Kasumi-1 (cell line): ENCODE measurements at regions not wholly inside any gene's neighbourhood (a gene's known extent, or its start where the extent isn't known, plus 50 kb on each side); places are given as distances from the start of the nearest gene placed in this dataset.
"Not testable (repeated sequence)": the region's sequence is repeated elsewhere in the genome, so short reads cannot be mapped to it uniquely, and the experiment has no call there.

ENCODE experiments used
- DNase-seq, 2 experiments: peaks; one replicate each; lab custom pipeline; 2025; lab: John Stamatoyannopoulos, UW

- DNase-seq: no peak
These were observed 179.7 kb upstream of the MALRD1 start for GRCh38 chr10:18868919-18869318.

DNA sequence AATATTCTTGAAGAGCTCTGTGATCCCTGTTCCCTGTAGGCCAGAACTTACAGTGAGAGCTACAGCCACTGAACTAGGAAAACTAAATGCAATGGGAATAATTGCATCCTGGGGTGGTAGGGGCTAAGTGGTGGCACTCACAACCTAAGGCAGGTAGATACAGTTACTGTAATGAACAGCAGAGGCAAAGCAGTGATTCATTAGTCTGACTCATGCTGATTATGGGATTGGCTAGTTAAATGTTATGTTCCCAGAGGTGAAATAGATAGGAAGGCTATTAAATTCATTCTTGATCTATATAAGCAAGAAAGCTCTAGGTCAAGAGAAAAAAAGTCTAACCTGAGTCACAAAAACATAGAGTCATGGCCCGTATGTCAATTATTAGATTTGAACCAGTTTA lies 173.1 kb upstream of the MALRD1 start:
- DNase-seq: no peak

DNA sequence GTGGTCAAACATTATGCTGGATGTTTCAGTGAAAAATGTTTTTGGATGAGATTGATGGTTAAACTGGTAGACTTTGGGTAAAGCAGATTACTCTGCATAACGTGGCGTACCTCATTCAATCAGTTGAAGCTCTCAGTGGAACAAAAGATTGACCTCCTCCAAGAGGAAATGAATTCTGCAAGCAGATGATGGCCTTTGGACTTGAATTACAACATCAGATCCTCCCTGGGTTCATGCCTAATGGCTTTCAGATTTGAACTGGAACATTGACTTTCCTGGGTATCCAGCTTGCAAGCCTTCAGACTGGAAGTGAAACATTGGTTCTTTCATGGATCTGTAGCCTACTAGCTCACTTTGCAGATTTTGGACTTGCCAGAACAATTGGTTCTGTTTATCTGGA lies 169.3 kb upstream of the MALRD1 start:
- DNase-seq: no peak

DNA sequence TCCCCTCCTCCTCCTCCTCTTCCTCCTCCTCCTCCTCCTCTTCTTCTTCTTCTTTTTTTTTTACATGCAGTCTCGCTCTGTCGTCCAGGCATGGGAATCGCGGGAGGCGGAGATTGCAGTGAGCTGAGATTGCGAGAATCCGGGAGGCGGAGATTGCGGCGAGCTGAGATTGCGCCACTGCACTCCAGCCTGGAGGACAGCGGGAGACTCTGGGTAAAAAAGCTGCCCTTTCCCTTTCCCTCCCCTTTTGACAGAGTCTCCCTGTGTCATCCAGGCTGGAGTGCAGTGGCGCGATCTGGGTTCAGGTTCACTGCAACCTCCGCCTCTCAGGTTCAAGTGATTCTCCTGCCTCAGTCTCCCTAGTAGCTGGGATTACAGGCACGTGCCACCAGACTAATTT lies 168.1 kb upstream of the MALRD1 start:
- DNase-seq: no peak

DNA sequence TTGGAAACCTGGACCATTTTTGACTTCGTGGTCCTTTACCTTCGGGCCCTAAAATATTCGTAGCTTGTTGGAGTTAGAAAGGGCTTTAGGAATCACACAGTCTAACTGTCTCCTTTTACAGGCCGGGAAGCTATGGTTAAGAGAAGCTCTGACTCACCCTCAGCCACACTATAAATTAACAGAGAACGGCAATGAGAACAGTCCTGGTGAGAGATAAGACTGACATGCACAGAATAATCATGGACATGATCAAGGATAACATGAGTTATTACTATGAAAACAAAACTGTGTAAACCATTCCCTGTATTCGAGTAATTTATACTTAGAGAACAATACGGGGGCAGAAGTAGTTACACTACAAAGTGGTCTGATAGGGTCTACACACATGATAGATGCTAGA lies 162.5 kb upstream of the MALRD1 start:
- DNase-seq: no peak

- no peak for DNase-seq
These were observed 142.0 kb upstream of the MALRD1 start for GRCh38 chr10:18906636-18907035.

GRCh38 chr10:18917431-18917830 lies 131.2 kb upstream of the MALRD1 start:
- not testable (repeated sequence) for DNase-seq

- DNase-seq: no peak
These were observed 130.1 kb upstream of the MALRD1 start for GRCh38 chr10:18918532-18918931.

DNA sequence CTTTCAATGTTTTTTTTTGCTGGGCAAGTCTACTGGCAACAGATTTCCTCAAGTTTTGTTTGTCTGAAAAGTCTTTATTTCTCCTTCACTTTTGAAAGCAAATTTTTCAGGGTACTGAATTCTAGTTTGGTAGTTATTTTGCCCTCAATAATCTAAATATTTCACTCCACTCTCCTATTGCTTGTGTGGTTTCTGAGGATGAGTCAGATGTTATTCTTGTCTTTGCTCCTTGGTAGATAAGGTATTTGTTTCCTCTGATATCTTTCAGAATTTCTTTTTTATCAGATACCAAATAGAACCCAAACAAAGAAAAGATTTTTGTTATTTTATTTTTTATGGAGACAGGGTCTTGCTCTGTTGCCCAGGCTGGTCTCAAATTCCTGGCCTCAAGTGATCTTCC lies 99.2 kb upstream of the MALRD1 start:
- no peak for DNase-seq

GRCh38 chr10:18951072-18951823 lies 97.4 kb upstream of the MALRD1 start:
- not testable (repeated sequence) for DNase-seq

DNA sequence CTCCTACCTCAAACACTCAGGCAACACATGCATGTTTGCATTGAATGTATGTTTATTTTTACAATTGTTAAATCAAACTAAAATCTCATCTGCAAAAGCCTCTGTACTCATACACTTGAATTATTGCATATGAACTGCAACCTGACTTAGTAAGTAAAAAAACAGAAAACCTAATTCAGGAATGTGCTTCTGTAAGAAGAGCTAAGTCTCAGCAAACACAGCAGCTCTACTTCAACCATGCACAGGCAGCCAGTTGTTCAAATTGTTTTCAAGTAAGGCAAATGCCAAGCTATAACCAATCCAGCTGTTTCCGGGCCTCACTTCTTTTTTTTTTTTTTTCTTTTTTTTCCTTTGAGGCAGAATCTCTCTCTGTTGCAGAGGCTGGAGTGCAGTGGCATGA lies 93.5 kb upstream of the MALRD1 start:
- DNase-seq: no peak

DNA sequence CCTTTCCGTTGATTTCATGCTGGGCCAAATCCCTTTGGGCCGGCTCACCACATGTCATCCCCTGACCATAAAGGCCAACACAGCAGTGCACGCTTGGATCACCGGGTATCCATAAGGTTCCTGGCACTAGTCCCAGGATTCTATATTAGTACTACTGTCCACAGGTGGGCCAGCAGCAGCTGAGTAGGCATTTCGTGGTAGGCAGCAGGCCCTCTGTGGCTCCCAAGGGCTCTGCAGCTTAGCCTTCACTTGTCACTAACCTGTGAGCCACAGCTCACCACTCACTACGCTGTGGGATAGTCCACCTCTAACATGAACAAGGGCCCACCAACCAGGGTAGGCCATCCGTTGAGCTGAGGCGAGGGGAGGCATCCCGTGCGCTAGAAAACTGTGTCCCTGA lies 89.2 kb upstream of the MALRD1 start:
- DNase-seq: no peak

DNA sequence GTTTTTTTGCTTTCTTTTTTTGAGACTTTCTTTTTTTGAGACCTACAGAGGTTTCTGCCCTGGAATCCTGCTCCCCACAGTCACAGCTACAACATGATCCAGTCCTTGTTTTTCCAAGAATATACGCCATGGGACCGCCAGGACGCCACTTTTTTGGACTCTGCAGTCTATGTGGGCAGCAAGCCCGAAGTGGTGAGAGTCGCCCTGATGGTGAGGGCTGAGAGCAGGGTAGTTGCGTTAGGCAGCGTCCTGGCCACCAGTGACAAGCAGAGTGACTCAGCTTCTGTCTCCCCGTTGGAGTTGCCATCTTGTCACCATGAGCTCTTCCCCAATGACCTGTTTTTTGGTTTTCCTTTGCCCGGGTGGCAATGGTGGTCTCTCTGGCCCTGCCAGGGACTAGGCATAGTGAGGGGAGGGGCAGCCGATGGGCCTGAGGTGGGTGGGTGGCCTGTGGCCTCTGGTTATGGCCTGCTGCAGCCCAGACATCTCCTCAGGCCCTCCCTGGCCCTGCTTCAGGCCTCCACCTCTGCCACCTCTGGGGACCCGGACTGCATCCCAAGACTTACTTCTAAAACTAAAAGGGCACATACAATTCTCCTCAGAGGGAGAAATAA lies 88.0 kb upstream of the MALRD1 start:
- DNase-seq: no peak

DNA sequence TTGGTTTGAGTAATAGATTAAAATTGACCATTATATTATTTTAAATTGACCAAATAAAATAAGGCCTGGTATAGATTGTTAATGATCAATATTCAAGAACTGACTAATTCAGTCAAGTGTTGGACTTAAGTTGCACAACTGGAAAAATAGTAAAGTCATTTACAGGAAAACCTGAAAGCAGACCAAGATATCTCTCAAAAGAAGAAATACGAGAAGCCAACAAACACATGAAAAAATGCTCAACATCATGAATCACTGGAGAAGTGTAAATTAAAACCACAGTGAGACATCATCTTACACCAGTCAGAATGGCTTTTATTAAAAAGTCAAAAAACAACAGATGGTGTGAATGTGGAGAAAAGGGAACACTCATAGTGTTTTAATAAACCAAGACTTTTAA lies 80.4 kb upstream of the MALRD1 start:
- no peak for DNase-seq

- DNase-seq: no peak
These were observed 71.8 kb upstream of the MALRD1 start for GRCh38 chr10:18976696-18977251.

DNA sequence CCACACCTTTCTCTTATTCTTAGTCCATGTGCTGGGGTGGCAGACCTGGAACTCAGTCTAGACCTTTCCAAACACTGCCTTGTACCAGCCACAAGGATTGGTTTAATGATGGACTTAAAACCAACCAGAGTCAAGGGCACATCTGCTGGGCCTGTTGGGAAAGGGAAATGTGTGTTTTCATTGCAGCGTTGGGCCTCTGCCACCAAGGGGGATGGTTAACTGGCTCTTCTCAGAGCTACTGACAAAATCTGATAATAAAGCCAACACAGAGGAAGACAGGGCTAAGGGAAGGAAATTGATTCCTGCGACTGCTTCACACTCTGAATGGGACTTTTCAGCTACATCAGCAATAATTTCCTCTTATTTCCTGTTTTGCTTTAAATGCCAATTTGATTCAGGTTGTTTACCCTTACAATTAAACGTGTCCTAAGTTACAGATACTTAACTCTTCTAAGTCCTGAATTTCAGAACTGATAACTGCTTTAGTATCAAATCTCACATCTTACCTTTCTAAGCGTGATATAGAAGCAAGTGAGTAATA lies 68.4 kb upstream of the MALRD1 start:
- DNase-seq: no peak

DNA sequence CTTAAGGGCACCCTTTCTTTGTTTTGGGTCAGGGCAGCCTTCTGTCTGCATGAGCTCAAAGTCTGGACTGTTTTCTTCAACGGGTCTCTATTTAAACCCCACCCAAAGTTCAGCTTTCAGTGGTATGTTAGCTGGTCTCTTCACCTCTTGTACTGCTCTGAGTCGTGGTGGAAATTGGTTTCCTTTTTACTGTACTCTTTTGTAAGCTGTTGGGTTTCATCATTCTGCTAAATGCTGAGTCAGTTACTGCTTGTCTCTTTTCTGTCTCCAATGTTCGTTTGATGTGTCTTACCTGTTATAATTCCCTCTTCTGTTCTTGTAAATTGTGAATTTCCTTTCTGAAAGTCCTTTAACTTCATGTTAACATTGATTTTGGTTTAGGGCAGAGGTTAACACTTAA lies 64.1 kb upstream of the MALRD1 start:
- DNase-seq: peak; percentile 42 to 44

DNA sequence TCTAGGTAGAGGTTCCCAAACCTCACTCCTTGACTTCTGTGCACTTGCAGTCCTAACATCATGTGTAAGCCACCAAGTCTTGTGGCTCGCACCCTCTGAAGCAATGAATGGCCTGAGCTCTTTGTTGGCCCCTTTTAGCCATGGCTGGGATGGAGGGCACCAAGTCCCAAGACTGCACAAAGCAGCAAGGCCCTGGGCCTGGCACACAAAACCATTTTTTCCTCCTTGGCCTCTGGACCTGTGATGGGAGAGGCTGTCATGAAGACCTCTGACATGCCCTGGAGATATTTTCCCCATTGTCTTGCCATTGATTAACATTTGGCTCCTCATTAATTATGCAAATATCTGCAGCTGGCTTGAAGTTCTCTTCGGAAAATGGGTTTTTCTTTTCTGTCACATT lies 60.3 kb upstream of the MALRD1 start:
- DNase-seq: no peak
